LNCaP clone FGC (cell line): ENCODE measurements at regions not wholly inside any gene's neighbourhood (a gene's known extent, or its start where the extent isn't known, plus 50 kb on each side); places are given as distances from the start of the nearest gene placed in this dataset.

ENCODE experiments used
- DNase-seq: peaks from one replicate; pipeline ENCODE4 v3.0.0-alpha.2; 2011; ENCODE audit warnings: low read depth
- H3K4me3 ChIP-seq: 2 replicates; pipeline ENCODE4 v1.5.1; 2011; ENCODE audit warnings: mild to moderate bottlenecking, low read depth, low read length, control low read depth
- TF ChIP-seq, protein P1 (sequence below): IDR thresholded peaks from 2 replicates; pipeline ENCODE4 v1.5.1; 2012; ENCODE audit warnings: mild to moderate bottlenecking; ENCODE audit not compliant: control insufficient read depth, insufficient read depth; ENCODE audit errors: extremely low read depth

DNA sequence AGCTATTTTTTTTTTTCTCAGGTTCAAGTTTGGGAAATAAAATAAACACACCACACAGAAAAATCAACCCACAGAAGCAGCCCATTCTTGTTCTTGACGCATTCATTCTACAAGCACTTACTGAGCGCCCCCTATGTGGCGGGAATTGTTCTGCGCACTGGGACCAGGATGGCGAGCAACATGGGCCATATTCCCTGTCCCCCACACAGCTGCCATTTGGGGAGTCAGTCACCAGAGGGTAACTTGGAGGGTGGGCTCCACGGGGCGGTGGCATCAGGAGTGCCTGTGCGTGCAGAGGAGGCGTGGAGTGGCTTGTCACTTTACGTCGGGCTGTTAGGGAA lies 185.0 kb upstream of the PDE10A start:
- TF ChIP-seq, protein P1, sequence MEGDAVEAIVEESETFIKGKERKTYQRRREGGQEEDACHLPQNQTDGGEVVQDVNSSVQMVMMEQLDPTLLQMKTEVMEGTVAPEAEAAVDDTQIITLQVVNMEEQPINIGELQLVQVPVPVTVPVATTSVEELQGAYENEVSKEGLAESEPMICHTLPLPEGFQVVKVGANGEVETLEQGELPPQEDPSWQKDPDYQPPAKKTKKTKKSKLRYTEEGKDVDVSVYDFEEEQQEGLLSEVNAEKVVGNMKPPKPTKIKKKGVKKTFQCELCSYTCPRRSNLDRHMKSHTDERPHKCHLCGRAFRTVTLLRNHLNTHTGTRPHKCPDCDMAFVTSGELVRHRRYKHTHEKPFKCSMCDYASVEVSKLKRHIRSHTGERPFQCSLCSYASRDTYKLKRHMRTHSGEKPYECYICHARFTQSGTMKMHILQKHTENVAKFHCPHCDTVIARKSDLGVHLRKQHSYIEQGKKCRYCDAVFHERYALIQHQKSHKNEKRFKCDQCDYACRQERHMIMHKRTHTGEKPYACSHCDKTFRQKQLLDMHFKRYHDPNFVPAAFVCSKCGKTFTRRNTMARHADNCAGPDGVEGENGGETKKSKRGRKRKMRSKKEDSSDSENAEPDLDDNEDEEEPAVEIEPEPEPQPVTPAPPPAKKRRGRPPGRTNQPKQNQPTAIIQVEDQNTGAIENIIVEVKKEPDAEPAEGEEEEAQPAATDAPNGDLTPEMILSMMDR: no peak
- H3K4me3 ChIP-seq: no peak overlapping the region
- DNase-seq: no peak

DNA sequence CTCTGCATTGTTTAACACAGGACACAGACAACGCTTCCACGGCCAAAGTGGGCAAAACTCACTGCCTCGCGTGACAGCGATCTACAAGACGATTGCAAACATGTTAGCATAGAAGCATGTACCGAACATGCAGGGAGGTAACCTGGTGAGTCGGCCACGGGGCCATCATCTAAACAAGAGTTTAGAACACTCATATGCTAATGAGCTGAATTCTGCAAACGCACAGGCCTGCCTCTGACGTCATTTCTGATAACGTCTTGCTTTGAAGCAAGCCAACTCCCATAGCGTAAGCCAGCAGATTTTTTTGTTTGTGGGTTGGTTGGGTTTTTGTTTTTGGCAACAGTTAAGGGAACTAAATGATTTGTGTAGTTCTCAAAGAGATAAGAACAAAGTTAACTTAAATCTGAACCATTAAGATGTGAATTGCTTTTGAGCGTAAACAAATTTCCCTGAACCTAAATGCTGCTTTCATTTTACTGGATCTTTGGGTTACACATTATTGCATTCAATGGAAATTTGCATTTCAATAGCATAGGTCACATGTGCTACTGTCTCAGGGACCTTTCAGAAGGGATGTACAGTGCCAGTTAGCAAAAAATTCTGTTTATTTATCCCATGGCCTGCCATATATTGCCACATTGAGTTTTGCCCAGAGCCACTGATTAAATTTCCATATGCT lies 184.5 kb upstream of the PDE10A start:
- TF ChIP-seq, protein P1: no peak
- no peak overlapping the region for H3K4me3 ChIP-seq
- no peak for DNase-seq

DNA sequence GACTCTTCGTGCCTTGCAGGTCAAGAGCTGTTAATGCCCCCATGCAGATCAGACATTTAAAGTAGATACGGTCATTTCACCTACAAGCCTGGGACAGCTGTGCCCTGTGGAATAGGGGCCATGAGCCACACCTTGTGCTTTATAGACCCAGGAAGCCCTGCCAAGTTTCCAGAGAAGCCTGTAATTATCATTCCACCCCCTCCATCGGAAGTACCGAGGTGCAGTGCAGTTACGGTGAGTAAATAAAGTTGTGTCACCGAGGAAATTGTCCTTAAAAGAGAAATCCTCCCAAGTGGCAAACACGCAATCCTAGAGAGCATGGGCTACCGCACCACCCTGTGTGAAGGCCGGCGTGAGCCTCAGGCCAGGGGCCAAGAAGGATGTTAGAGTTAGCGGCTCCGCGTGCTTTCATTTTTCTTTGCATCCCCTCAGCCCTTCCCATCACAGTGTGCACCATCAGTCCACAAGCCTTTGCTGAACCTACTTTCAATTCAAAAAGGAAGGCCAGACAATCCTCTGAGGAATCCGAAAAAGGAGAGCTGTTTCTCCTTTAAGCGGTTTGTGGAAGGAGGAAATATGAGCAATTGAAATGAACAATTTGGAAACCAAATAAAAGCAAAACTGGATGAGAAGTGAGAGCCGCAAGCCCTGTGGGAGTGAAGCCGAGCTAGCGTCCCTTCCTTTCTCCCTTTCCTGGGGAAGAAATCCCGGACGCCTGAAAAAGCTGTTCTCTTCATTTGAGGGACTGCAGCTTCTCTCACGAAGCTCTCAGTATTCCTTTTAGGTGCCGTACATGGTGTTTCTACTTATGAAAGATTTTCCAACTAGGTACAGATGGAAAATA lies 183.3 kb upstream of the PDE10A start:
- H3K4me3 ChIP-seq: no peak overlapping the region
- DNase-seq: no peak
- TF ChIP-seq, protein P1: no peak

DNA sequence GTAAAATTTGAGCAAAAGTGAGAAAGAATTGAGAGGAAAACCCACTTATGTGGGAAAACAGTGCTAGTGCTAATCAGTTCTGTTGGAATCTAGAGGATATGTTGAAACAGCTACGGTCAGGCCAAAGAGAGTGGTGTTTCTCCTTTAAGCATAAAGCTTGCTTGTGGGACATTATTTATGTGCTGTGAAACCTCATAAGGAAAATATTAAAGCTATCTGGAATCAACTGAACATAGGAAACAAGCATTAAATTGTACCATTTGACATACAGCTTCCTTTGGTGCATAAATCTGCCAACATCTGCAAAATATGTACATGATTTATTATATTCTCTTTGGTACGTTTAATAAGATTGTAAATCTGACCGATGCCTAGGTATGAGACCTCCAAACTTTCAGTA lies 182.5 kb upstream of the PDE10A start:
- no peak for DNase-seq
- TF ChIP-seq, protein P1: no peak
- H3K4me3 ChIP-seq: no peak overlapping the region

DNA sequence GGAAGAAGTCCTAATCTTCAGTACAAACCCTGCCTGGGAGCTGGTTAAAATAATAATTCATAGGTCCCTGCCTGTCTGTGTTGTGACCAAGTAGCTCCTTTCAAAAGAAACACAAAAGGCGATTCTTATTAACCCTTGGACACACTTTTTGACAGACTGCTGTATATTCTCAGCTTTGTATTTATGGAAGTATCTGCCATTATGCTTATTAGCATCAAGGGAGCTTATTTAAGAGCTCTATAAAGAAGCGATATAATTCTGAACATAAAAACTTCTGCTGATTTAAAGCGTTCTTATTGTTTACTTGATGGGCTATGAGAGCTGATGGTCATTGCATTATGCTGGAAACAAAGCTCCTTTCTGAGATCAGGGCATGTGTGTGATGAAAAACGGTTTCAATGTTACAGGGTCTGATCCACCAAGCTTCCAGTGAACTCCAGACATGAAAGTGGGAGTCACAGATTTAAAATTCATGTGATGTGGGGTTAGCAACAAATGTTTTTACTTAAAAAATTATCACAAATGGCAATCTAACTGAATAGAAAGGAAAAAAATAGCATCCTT lies 181.8 kb upstream of the PDE10A start:
- no peak for DNase-seq

DNA sequence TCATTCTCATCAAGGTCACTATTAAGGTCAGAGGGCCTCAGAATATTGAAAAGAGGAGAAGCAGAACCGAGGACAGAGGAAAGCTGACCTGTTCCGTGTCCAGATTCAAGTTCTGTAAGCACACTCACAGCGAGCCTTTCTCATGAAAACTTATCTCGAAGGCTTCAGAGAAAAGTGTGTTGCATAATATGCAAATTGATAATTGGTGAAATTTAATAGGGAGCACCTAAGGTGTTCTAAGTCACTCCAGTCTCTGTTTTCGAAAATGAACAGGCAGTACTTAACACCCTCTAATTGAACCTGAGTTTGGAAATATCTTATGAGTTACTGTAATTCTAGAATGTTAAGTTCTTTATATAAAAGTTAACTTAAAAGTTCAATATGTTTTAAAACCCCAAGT lies 181.2 kb upstream of the PDE10A start:
- H3K4me3 ChIP-seq: no peak overlapping the region
- TF ChIP-seq, protein P1: no peak
- DNase-seq: no peak

More for the DNA sequence above, 181.8 kb upstream of the PDE10A start:
- no peak overlapping the region for H3K4me3 ChIP-seq
- TF ChIP-seq, protein P1: no peak
